ENCODE measurements at regions not wholly inside any gene's neighbourhood (a gene's known extent, or its start where the extent isn't known, plus 50 kb on each side); places are given as distances from the start of the nearest gene placed in this dataset.

GRCh38 chr5:104774372-104774771 lies 1211.8 kb upstream of the NUDT12 start:
- TF ChIP-seq GATA2 (IDR thresholded peaks at IDR 0.05; ENCODE audit: low read depth, low read length) (no peak), GATA3 (IDR thresholded peaks at IDR 0.05; ENCODE audit: low read depth, low read length) (no peak)

GRCh38 chr5:104764197-104764596 lies 1201.6 kb upstream of the NUDT12 start:
- TF ChIP-seq GATA3 (IDR thresholded peaks at IDR 0.05; ENCODE audit: low read depth, low read length), result no peak
- TF ChIP-seq GATA2 (IDR thresholded peaks at IDR 0.05; ENCODE audit: low read depth, low read length), result no peak

- TF ChIP-seq GATA2 (IDR thresholded peaks at IDR 0.05; ENCODE audit: low read depth, low read length), result no peak
- TF ChIP-seq GATA3 (IDR thresholded peaks at IDR 0.05; ENCODE audit: low read depth, low read length), result no peak
Measured at GRCh38 chr5:104763216-104763615, 1200.6 kb upstream of the NUDT12 start.

GRCh38 chr5:104757915-104758314 lies 1195.3 kb upstream of the NUDT12 start:
- no peak for TF ChIP-seq GATA2 (IDR thresholded peaks at IDR 0.05; ENCODE audit: low read depth, low read length)
- no peak for TF ChIP-seq GATA3 (IDR thresholded peaks at IDR 0.05; ENCODE audit: low read depth, low read length)

GRCh38 chr5:104755806-104756205 lies 1193.2 kb upstream of the NUDT12 start:
- no peak for TF ChIP-seq GATA3 (IDR thresholded peaks at IDR 0.05; ENCODE audit: low read depth, low read length)
- TF ChIP-seq GATA2 (IDR thresholded peaks at IDR 0.05; ENCODE audit: low read depth, low read length), result no peak

- TF ChIP-seq GATA3 (IDR thresholded peaks at IDR 0.05; ENCODE audit: low read depth, low read length) (no peak), GATA2 (IDR thresholded peaks at IDR 0.05; ENCODE audit: low read depth, low read length) (no peak)
Measured at GRCh38 chr5:104754311-104754995, 1191.9 kb upstream of the NUDT12 start.

- no peak for TF ChIP-seq GATA2 (IDR thresholded peaks at IDR 0.05; ENCODE audit: low read depth, low read length)
- TF ChIP-seq GATA3 (IDR thresholded peaks at IDR 0.05; ENCODE audit: low read depth, low read length), result no peak
Measured at GRCh38 chr5:104751969-104752368, 1189.4 kb upstream of the NUDT12 start.

- no peak for TF ChIP-seq GATA3 (IDR thresholded peaks at IDR 0.05; ENCODE audit: low read depth, low read length)
- no peak for TF ChIP-seq GATA2 (IDR thresholded peaks at IDR 0.05; ENCODE audit: low read depth, low read length)
Measured at GRCh38 chr5:104739905-104740304, 1177.3 kb upstream of the NUDT12 start.

- TF ChIP-seq GATA3 (IDR thresholded peaks at IDR 0.05; ENCODE audit: low read depth, low read length) (no peak), GATA2 (IDR thresholded peaks at IDR 0.05; ENCODE audit: low read depth, low read length) (no peak)
Measured at GRCh38 chr5:104739503-104739902, 1176.9 kb upstream of the NUDT12 start.

- no peak for TF ChIP-seq GATA2 (IDR thresholded peaks at IDR 0.05; ENCODE audit: low read depth, low read length)
- no peak for TF ChIP-seq GATA3 (IDR thresholded peaks at IDR 0.05; ENCODE audit: low read depth, low read length)
Measured at GRCh38 chr5:104736073-104736472, 1173.5 kb upstream of the NUDT12 start.

GRCh38 chr5:104734046-104734445 lies 1171.5 kb upstream of the NUDT12 start:
- TF ChIP-seq GATA3 (IDR thresholded peaks at IDR 0.05; ENCODE audit: low read depth, low read length), result no peak
- TF ChIP-seq GATA2 (IDR thresholded peaks at IDR 0.05; ENCODE audit: low read depth, low read length), result no peak

GRCh38 chr5:104733063-104733669 lies 1170.6 kb upstream of the NUDT12 start:
- TF ChIP-seq GATA3 (IDR thresholded peaks at IDR 0.05; ENCODE audit: low read depth, low read length) (no peak), GATA2 (IDR thresholded peaks at IDR 0.05; ENCODE audit: low read depth, low read length) (no peak)

- no peak for TF ChIP-seq GATA2 (IDR thresholded peaks at IDR 0.05; ENCODE audit: low read depth, low read length)
- TF ChIP-seq GATA3 (IDR thresholded peaks at IDR 0.05; ENCODE audit: low read depth, low read length), result no peak
Measured at GRCh38 chr5:104731331-104731730, 1168.7 kb upstream of the NUDT12 start.

- no peak for TF ChIP-seq GATA3 (IDR thresholded peaks at IDR 0.05; ENCODE audit: low read depth, low read length)
- TF ChIP-seq GATA2 (IDR thresholded peaks at IDR 0.05; ENCODE audit: low read depth, low read length), result no peak
Measured at GRCh38 chr5:104708027-104708426, 1145.4 kb upstream of the NUDT12 start.

- TF ChIP-seq GATA3 (IDR thresholded peaks at IDR 0.05; ENCODE audit: low read depth, low read length) (no peak), GATA2 (IDR thresholded peaks at IDR 0.05; ENCODE audit: low read depth, low read length) (no peak)
Measured at GRCh38 chr5:104706600-104706999, 1144.0 kb upstream of the NUDT12 start.
